ENCODE measurements at regions not wholly inside any gene's neighbourhood (a gene's known extent, or its start where the extent isn't known, plus 50 kb on each side); places are given as distances from the start of the nearest gene placed in this dataset.

DNA sequence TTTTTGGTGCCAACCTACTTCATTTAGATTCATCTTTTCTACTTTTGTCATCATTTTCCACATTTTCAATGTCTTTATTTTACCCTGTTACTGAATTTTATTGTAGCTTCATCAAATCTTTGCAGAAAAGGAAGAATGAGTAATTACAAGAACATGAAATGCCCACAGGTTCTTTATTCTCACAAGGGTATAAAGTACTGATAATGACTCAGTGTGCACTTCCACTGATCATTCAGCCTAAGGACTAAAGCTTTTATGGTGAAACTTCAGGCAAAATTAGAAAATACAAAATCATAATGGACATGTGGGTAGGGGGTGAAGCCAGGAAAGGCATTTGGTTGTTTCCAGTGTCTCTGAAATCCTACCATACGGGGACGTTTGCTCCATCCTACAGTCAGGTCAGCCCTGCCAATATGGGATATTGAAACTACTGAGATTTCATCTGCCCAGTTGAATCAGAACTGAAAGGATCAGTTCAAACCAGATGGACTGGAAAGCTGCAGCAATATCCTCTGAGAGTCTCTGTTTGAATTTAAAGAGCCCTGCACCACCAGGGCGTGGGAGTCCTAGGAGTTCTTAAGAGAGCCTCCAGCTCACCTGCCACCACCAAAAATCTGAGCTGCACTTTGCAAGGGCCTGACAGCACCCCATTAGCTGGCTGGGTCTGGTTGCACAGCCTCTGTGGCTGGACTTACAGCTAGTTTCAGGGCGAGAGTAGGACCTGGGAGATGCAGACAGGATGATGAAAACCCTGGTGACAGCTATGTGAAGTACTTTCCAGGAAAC, 390.4 kb downstream of the CMPK2 start:
- no peaks in the 10 kb centered on the region for H3K4me1 ChIP-seq (ENCODE audit: control insufficient read depth, extremely low read depth, insufficient read depth, low read length)
- H3K9me1 ChIP-seq (ENCODE audit: control insufficient read depth, extremely low read depth, insufficient read depth, low read length) = no peaks in the 10 kb centered on the region
- DNase-seq (ENCODE audit: low read depth, low spot score) = no peak
- no peak overlapping the region for H3K9ac ChIP-seq (ENCODE audit: control insufficient read depth, extremely low read depth, insufficient read depth, low read length)
- no peak overlapping the region for H3K4me2 ChIP-seq (ENCODE audit: control insufficient read depth, extremely low read depth, insufficient read depth, low read depth, low read length)
- dilution Hi-C loops (cut with MboI; ENCODE audit: extremely low pct_ligation_motif_present, low sequenced_read_pairs) = no loop called here
- no peaks in the 10 kb centered on the region for H3K79me2 ChIP-seq (ENCODE audit: control insufficient read depth, insufficient read depth, low read length)
- H2AFZ ChIP-seq (ENCODE audit: control insufficient read depth, low read length) = no peak overlapping the region
- no peaks in the 10 kb centered on the region for H4K20me1 ChIP-seq (ENCODE audit: control insufficient read depth, extremely low read depth, insufficient read depth, low read length)
- no peaks in the 10 kb centered on the region for H3K27me3 ChIP-seq (ENCODE audit: control insufficient read depth, extremely low read depth, insufficient read depth, low read length)
- TF ChIP-seq, protein P1, sequence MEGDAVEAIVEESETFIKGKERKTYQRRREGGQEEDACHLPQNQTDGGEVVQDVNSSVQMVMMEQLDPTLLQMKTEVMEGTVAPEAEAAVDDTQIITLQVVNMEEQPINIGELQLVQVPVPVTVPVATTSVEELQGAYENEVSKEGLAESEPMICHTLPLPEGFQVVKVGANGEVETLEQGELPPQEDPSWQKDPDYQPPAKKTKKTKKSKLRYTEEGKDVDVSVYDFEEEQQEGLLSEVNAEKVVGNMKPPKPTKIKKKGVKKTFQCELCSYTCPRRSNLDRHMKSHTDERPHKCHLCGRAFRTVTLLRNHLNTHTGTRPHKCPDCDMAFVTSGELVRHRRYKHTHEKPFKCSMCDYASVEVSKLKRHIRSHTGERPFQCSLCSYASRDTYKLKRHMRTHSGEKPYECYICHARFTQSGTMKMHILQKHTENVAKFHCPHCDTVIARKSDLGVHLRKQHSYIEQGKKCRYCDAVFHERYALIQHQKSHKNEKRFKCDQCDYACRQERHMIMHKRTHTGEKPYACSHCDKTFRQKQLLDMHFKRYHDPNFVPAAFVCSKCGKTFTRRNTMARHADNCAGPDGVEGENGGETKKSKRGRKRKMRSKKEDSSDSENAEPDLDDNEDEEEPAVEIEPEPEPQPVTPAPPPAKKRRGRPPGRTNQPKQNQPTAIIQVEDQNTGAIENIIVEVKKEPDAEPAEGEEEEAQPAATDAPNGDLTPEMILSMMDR (optimal IDR thresholded peaks at IDR 0.05 in 1 of 3, IDR thresholded peaks at IDR 0.05 in 1 of 3, conservative IDR thresholded peaks at IDR 0.05 in 1 of 3; ENCODE audit: extremely low read depth in 1 of 3, insufficient read depth in 2 of 3, low read length in 3 of 3) = no peak
- TF ChIP-seq EZH2 (IDR thresholded peaks at IDR 0.05; ENCODE audit: low read length) = no peak
- H3K27ac ChIP-seq (ENCODE audit: control insufficient read depth, insufficient read depth, low read length) = no peak overlapping the region
- H3K4me3 ChIP-seq (ENCODE audit: control insufficient read depth in 2 of 3, extremely low read depth in 1 of 3, insufficient read depth in 2 of 3, low read depth in 1 of 3, low read length in 3 of 3) = no peak overlapping the region
- peaks cover 1% of the 10 kb centered on the region for H3K9me3 ChIP-seq (ENCODE audit: control insufficient read depth, low read depth, low read length)
- no peaks in the 10 kb centered on the region for H3K36me3 ChIP-seq (ENCODE audit: control insufficient read depth in 2 of 2, extremely low read depth in 1 of 2, insufficient read depth in 2 of 2, low read length in 2 of 2)
- no peak for FAIRE-seq

DNA sequence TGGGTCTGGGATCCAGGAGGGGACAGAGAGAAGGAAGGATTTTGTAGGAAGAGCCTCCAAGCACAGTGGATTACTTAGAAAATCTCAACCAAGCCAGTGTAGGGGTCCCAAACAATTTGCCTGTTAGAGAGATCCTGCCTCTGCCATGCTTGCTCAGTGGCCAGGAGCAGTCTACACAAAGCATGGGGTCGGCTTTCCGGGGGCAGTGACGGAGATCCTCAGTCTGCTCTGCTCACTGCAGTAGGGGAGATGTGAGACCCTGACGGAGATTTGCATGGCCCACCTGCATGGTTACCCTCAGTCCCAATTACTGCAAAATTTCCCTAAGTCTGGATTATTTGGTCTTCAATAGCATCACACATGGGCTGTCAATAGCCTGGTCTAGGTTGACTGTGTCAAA, 385.2 kb downstream of the CMPK2 start:
- no peak overlapping the region for H3K9ac ChIP-seq (ENCODE audit: control insufficient read depth, extremely low read depth, insufficient read depth, low read length)
- H3K27me3 ChIP-seq (ENCODE audit: control insufficient read depth, extremely low read depth, insufficient read depth, low read length) = no peaks in the 10 kb centered on the region
- TF ChIP-seq EZH2 (IDR thresholded peaks at IDR 0.05; ENCODE audit: low read length) = no peak
- TF ChIP-seq, protein P1 (optimal IDR thresholded peaks at IDR 0.05 in 1 of 3, IDR thresholded peaks at IDR 0.05 in 1 of 3, conservative IDR thresholded peaks at IDR 0.05 in 1 of 3; ENCODE audit: extremely low read depth in 1 of 3, insufficient read depth in 2 of 3, low read length in 3 of 3) = no peak
- H3K79me2 ChIP-seq (ENCODE audit: control insufficient read depth, insufficient read depth, low read length) = no peaks in the 10 kb centered on the region
- no peak for DNase-seq (ENCODE audit: low read depth, low spot score)
- dilution Hi-C loops (cut with MboI; ENCODE audit: extremely low pct_ligation_motif_present, low sequenced_read_pairs) = no loop called here
- no peaks in the 10 kb centered on the region for H3K9me1 ChIP-seq (ENCODE audit: control insufficient read depth, extremely low read depth, insufficient read depth, low read length)
- H3K36me3 ChIP-seq (ENCODE audit: control insufficient read depth in 2 of 2, extremely low read depth in 1 of 2, insufficient read depth in 2 of 2, low read length in 2 of 2) = no peaks in the 10 kb centered on the region
- FAIRE-seq = no peak
- no peaks in the 10 kb centered on the region for H4K20me1 ChIP-seq (ENCODE audit: control insufficient read depth, extremely low read depth, insufficient read depth, low read length)
- no peak overlapping the region for H2AFZ ChIP-seq (ENCODE audit: control insufficient read depth, low read length)
- H3K27ac ChIP-seq (ENCODE audit: control insufficient read depth, insufficient read depth, low read length) = no peak overlapping the region
- H3K4me3 ChIP-seq (ENCODE audit: control insufficient read depth in 2 of 3, extremely low read depth in 1 of 3, insufficient read depth in 2 of 3, low read depth in 1 of 3, low read length in 3 of 3) = no peak overlapping the region
- no peak overlapping the region for H3K4me2 ChIP-seq (ENCODE audit: control insufficient read depth, extremely low read depth, insufficient read depth, low read depth, low read length)
- no peaks in the 10 kb centered on the region for H3K9me3 ChIP-seq (ENCODE audit: control insufficient read depth, low read depth, low read length)
- H3K4me1 ChIP-seq (ENCODE audit: control insufficient read depth, extremely low read depth, insufficient read depth, low read length) = no peaks in the 10 kb centered on the region
